A549 (cell line): ENCODE measurements at regions not wholly inside any gene's neighbourhood (a gene's known extent, or its start where the extent isn't known, plus 50 kb on each side); places are given as distances from the start of the nearest gene placed in this dataset.

Experiments
- ATAC-seq, 2 experiments: fragments of 200-7000 bp in 1 of 2; fragments of >200 bp in 1 of 2; cut with Nextera tagmentation in 1 of 2; cut with Tn5 transposase in 1 of 2; 3 replicates each; pipeline versions ENCODE4 v1.8.0 to v1.9.1; 2018 to 2020; ENCODE audit warnings: mild to moderate bottlenecking in 1 of 2, moderate library complexity in 1 of 2
- CTCF ChIA-PET: fragments of 300-600 bp; sonication (Branson Sonifier 250); formaldehyde crosslinking; extraction: SDS; loops from one replicate; lab custom pipeline; 2021; ENCODE audit warnings: antibody characterized with exemption, inconsistent platforms; lab: Yijun Ruan, JAX
- POLR2A ChIA-PET: fragments of 350-600 bp; formaldehyde crosslinking; extraction: SDS; loops from one replicate; lab custom pipeline; 2021; ENCODE audit warnings: antibody characterized with exemption, inconsistent platforms; lab: Yijun Ruan, JAX
- DNase-seq, 2 experiments: peaks; one replicate each; pipeline versions ENCODE4 v3.0.0 to v3.0.0-alpha.2; 2011 to 2016; ENCODE audit warnings: low read depth in 1 of 2, low spot score in 1 of 2
- FAIRE-seq: peaks from 2 replicates; lab custom pipeline; 2011; peaks lifted over from hg19 to GRCh38; lab: Jason Lieb, UNC
- H3K27ac ChIP-seq, 2 experiments: fragments of >200 bp; sonication (Bioruptor Twin); formaldehyde crosslinking; 3 replicates each; pipeline ENCODE4 v1.5.1; 2016 to 2017
- H3K4me1 ChIP-seq: fragments of >200 bp; sonication (Bioruptor Twin); formaldehyde crosslinking; 3 replicates; pipeline ENCODE4 v1.6.1; 2016
- H3K4me2 ChIP-seq: fragments of >200 bp; sonication (Bioruptor Twin); formaldehyde crosslinking; 3 replicates; pipeline ENCODE4 v1.6.1; 2016
- H3K4me3 ChIP-seq: fragments of >200 bp; sonication (Bioruptor Twin); formaldehyde crosslinking; 3 replicates; pipeline ENCODE4 v1.5.1; 2016
- H3K9me3 ChIP-seq: fragments of >200 bp; sonication (Bioruptor Twin); formaldehyde crosslinking; 3 replicates; pipeline ENCODE4 v1.6.1; 2016
- BCL3 ChIP-seq: fragments of >200 bp; sonication (Bioruptor Twin); formaldehyde crosslinking; IDR thresholded peaks from 3 replicates; pipeline ENCODE4 v1.6.1; 2016
- CEBPB ChIP-seq, 2 experiments: fragments of >200 bp in 1 of 2; sonication (Bioruptor Twin) in 1 of 2; formaldehyde crosslinking in 1 of 2; IDR thresholded peaks; 2 replicates each; pipeline ENCODE4 v1.6.1; 2012 to 2016
- CHD2 ChIP-seq: fragments of 150-350 bp; IDR thresholded peaks from 2 replicates; pipeline ENCODE4 v1.6.1; 2014; ENCODE audit warnings: low read length; ENCODE audit not compliant: partially characterized antibody
- CHD4 ChIP-seq: fragments of 200-600 bp; sonication (generic); IDR thresholded peaks from 2 replicates; pipeline ENCODE4 v1.6.1; 2016; ENCODE audit warnings: antibody characterized with exemption, mild to moderate bottlenecking, borderline replicate concordance
- ESRRA ChIP-seq: fragments of 150-350 bp; IDR thresholded peaks from 2 replicates; pipeline ENCODE4 v1.6.1; 2014; ENCODE audit warnings: mild to moderate bottlenecking, low read length, borderline replicate concordance
- FOSB ChIP-seq: fragments of 250-450 bp; sonication (Bioruptor Pico); IDR thresholded peaks from 2 replicates; pipeline ENCODE4 v1.5.0; 2020; ENCODE audit warnings: mild to moderate bottlenecking, moderate library complexity
- FOSL2 ChIP-seq, 2 experiments: fragments of 450-650 bp in 1 of 2; fragments of >200 bp in 1 of 2; sonication (Bioruptor Twin) in 1 of 2; formaldehyde crosslinking; IDR thresholded peaks; 2 replicates each; pipeline versions ENCODE4 v1.5.0 to v1.6.1; 2016 to 2020; ENCODE audit warnings: mild to moderate bottlenecking in 1 of 2, moderate library complexity in 1 of 2
- FOXS1 ChIP-seq: fragments of 250-450 bp; sonication (Bioruptor Pico); IDR thresholded peaks from 2 replicates; pipeline ENCODE4 v1.5.0; 2020; ENCODE audit warnings: mild to moderate bottlenecking, moderate library complexity
- HDAC2 ChIP-seq: fragments of 200-600 bp; sonication (generic); IDR thresholded peaks from 2 replicates; pipeline ENCODE4 v1.6.1; 2016
- HES2 ChIP-seq: fragments of >200 bp; sonication (Bioruptor Twin); formaldehyde crosslinking; IDR thresholded peaks from 2 replicates; pipeline ENCODE4 v1.6.1; 2016
- HOXB13 ChIP-seq: fragments of 250-450 bp; sonication (Bioruptor Pico); IDR thresholded peaks from 2 replicates; pipeline ENCODE4 v1.5.0; 2020; ENCODE audit warnings: low read depth, mild to moderate bottlenecking, moderate library complexity
- HOXB5 ChIP-seq: fragments of 250-450 bp; sonication (Bioruptor Pico); IDR thresholded peaks from 2 replicates; pipeline ENCODE4 v1.5.0; 2020; ENCODE audit warnings: mild to moderate bottlenecking, moderate library complexity
- JUN ChIP-seq, 2 experiments: fragments of >200 bp; sonication (Bioruptor Twin); formaldehyde crosslinking; IDR thresholded peaks; 2 replicates in 1 of 2; 3 replicates in 1 of 2; pipeline ENCODE4 v1.6.1; 2016 to 2017
- KDM1A ChIP-seq: fragments of 200-600 bp; sonication (generic); IDR thresholded peaks from 2 replicates; pipeline ENCODE4 v1.6.1; 2016; ENCODE audit warnings: low read depth, mild to moderate bottlenecking
- MAFK ChIP-seq: fragments of 450-650 bp; IDR thresholded peaks from 2 replicates; pipeline ENCODE4 v1.6.1; 2014; ENCODE audit not compliant: partially characterized antibody
- MAX ChIP-seq: IDR thresholded peaks from 2 replicates; pipeline ENCODE4 v1.6.1; 2012
- MYC ChIP-seq: IDR thresholded peaks from 2 replicates; pipeline ENCODE4 v1.6.1; 2012; ENCODE audit warnings: mild to moderate bottlenecking, inconsistent platforms, low read length, improper control_type of control experiment, borderline replicate concordance
- NPAS2 ChIP-seq: fragments of 250-450 bp; sonication (Bioruptor Pico); IDR thresholded peaks from 2 replicates; pipeline ENCODE4 v1.8.0; 2022; ENCODE audit warnings: mild to moderate bottlenecking, moderate library complexity, borderline replicate concordance
- NR3C1 ChIP-seq: fragments of >200 bp; sonication (Bioruptor Twin); formaldehyde crosslinking; IDR thresholded peaks from 3 replicates; pipeline ENCODE4 v1.6.1; 2017
- PHF8 ChIP-seq: fragments of 200-600 bp; sonication (generic); IDR thresholded peaks from 2 replicates; pipeline ENCODE4 v1.6.1; 2016; ENCODE audit warnings: low read depth, mild to moderate bottlenecking, antibody characterized with exemption, moderate library complexity, borderline replicate concordance
- RAD21 ChIP-seq, 2 experiments: fragments of >200 bp in 1 of 2; sonication (Bioruptor Twin) in 1 of 2; formaldehyde crosslinking in 1 of 2; IDR thresholded peaks in 1 of 2; conservative IDR thresholded peaks in 1 of 2; 2 replicates in 1 of 2; 3 replicates in 1 of 2; pipeline ENCODE4 v1.6.1; 2012 to 2018; ENCODE audit warnings: inconsistent platforms in 1 of 2
- RFX5 ChIP-seq: fragments of 450-650 bp; IDR thresholded peaks from 2 replicates; pipeline ENCODE4 v1.7.1; 2014; ENCODE audit warnings: antibody characterized with exemption, mild to moderate bottlenecking, moderate library complexity
- SMC3 ChIP-seq: fragments of >200 bp; sonication (Bioruptor Twin); formaldehyde crosslinking; IDR thresholded peaks from 3 replicates; pipeline ENCODE4 v1.6.1; 2018; ENCODE audit warnings: inconsistent platforms
- SREBF2 ChIP-seq: fragments of 450-650 bp; IDR thresholded peaks from 2 replicates; pipeline ENCODE4 v1.6.1; 2014; ENCODE audit warnings: mild to moderate bottlenecking, moderate library complexity
- TP53 ChIP-seq: fragments of 250-450 bp; sonication (Bioruptor Pico); IDR thresholded peaks from 2 replicates; pipeline ENCODE4 v1.5.0; 2021; ENCODE audit warnings: mild to moderate bottlenecking, moderate library complexity
- ZC3H11A ChIP-seq: fragments of 450-650 bp; IDR thresholded peaks from 2 replicates; pipeline ENCODE4 v1.6.1; 2014; ENCODE audit warnings: antibody characterized with exemption, mild to moderate bottlenecking
- ZFP36 ChIP-seq: fragments of 450-650 bp; IDR thresholded peaks from 2 replicates; pipeline ENCODE4 v1.6.1; 2014; ENCODE audit warnings: borderline replicate concordance; ENCODE audit not compliant: partially characterized antibody
- WGBS: methylation state at CpG from one replicate; pipeline ENCODE4 v1.1.6; 2017; ENCODE audit errors: missing lambda C conversion rate; 5-methylcytosine and 5-hydroxymethylcytosine counted together
- TF ChIP-seq, protein P1 (sequence below): fragments of 250-450 bp; sonication (Bioruptor Pico); IDR thresholded peaks from 2 replicates; pipeline ENCODE4 v1.5.0; 2020; ENCODE audit warnings: low read depth, mild to moderate bottlenecking, moderate library complexity
- TF ChIP-seq, protein P2 (sequence below): fragments of 150-350 bp; IDR thresholded peaks from 2 replicates; pipeline ENCODE4 v1.6.1; 2014; ENCODE audit warnings: low read depth, mild to moderate bottlenecking, low read length
- TF ChIP-seq, protein P3 (sequence below): fragments of 200-600 bp; sonication (generic); IDR thresholded peaks from 2 replicates; pipeline ENCODE4 v1.6.1; 2016; ENCODE audit warnings: antibody characterized with exemption, mild to moderate bottlenecking, moderate library complexity

- FAIRE-seq (no peak), DNase-seq (no peak), ATAC-seq (no peak)
- Histone ChIP-seq H3K4me3 (no peak overlapping the region), H3K9me3 (no peaks in the 10 kb centered on the region; the same call in 2 of the 3 replicates), H3K4me2 (no peak overlapping the region)
- POLR2A ChIA-PET: no interaction called here
- CTCF ChIA-PET: no interaction called here
- 26% methylated on average over 5 of the region's 5 CpGs for WGBS
- TF ChIP-seq RAD21 (conservative IDR thresholded peaks at IDR 0.05 in 1 of 2, IDR thresholded peaks at IDR 0.05 in 1 of 2) (no peak), SMC3 (no peak), RFX5 (no peak), HOXB13 (CRISPR knock-in tag) (no peak), CHD4 (no peak), CHD2 (no peak), MAFK (no peak), MYC (no peak), FOXS1 (CRISPR knock-in tag) (no peak), FOSL2 (IDR thresholded peaks at IDR 0.05) (no peak), FOSL2 (CRISPR knock-in tag; IDR thresholded peaks at IDR 0.05) (no peak), BCL3 (no peak), ESRRA (no peak), JUN (IDR thresholded peaks at IDR 0.05) (no peak), SREBF2 (no peak), ZFP36 (no peak), KDM1A (no peak)
- TF ChIP-seq, protein P1, sequence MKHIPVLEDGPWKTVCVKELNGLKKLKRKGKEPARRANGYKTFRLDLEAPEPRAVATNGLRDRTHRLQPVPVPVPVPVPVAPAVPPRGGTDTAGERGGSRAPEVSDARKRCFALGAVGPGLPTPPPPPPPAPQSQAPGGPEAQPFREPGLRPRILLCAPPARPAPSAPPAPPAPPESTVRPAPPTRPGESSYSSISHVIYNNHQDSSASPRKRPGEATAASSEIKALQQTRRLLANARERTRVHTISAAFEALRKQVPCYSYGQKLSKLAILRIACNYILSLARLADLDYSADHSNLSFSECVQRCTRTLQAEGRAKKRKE (CRISPR knock-in tag): no peak
- TF ChIP-seq, all 56 proteins: peak for 0
- H3K4me1 ChIP-seq: no peaks in the 10 kb centered on the region
- H3K27ac ChIP-seq: no peak overlapping the region
Observed at GRCh38 chr2:76211991-76212985, 501.6 kb upstream of the GCFC2 start.

- no peak overlapping the region for H3K4me2 ChIP-seq
- CTCF ChIA-PET: interaction anchor here (1.2 kb wide), 1 partner anchor 12 kb away, joined by 9 read pairs; no protein-coding TSS in a partner anchor
- no peak overlapping the region for H3K4me3 ChIP-seq
- no peaks in the 10 kb centered on the region; the same call in 2 of the 3 replicates for H3K9me3 ChIP-seq
- ATAC-seq: no peak
- no peaks in the 10 kb centered on the region for H3K4me1 ChIP-seq
- POLR2A ChIA-PET: no interaction called here
- no peak for FAIRE-seq
- no peak for DNase-seq
- no peak overlapping the region for H3K27ac ChIP-seq
- WGBS: 50% methylated on average over 3 of the region's 3 CpGs
- no peak for TF ChIP-seq FOSB (CRISPR knock-in tag)
- TF ChIP-seq PHF8: no peak
- TF ChIP-seq, protein P2, sequence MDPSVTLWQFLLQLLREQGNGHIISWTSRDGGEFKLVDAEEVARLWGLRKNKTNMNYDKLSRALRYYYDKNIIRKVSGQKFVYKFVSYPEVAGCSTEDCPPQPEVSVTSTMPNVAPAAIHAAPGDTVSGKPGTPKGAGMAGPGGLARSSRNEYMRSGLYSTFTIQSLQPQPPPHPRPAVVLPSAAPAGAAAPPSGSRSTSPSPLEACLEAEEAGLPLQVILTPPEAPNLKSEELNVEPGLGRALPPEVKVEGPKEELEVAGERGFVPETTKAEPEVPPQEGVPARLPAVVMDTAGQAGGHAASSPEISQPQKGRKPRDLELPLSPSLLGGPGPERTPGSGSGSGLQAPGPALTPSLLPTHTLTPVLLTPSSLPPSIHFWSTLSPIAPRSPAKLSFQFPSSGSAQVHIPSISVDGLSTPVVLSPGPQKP: no peak
- TF ChIP-seq HOXB5 (CRISPR knock-in tag): no peak
- no peak for TF ChIP-seq NPAS2 (CRISPR knock-in tag)
- TF ChIP-seq, protein P3, sequence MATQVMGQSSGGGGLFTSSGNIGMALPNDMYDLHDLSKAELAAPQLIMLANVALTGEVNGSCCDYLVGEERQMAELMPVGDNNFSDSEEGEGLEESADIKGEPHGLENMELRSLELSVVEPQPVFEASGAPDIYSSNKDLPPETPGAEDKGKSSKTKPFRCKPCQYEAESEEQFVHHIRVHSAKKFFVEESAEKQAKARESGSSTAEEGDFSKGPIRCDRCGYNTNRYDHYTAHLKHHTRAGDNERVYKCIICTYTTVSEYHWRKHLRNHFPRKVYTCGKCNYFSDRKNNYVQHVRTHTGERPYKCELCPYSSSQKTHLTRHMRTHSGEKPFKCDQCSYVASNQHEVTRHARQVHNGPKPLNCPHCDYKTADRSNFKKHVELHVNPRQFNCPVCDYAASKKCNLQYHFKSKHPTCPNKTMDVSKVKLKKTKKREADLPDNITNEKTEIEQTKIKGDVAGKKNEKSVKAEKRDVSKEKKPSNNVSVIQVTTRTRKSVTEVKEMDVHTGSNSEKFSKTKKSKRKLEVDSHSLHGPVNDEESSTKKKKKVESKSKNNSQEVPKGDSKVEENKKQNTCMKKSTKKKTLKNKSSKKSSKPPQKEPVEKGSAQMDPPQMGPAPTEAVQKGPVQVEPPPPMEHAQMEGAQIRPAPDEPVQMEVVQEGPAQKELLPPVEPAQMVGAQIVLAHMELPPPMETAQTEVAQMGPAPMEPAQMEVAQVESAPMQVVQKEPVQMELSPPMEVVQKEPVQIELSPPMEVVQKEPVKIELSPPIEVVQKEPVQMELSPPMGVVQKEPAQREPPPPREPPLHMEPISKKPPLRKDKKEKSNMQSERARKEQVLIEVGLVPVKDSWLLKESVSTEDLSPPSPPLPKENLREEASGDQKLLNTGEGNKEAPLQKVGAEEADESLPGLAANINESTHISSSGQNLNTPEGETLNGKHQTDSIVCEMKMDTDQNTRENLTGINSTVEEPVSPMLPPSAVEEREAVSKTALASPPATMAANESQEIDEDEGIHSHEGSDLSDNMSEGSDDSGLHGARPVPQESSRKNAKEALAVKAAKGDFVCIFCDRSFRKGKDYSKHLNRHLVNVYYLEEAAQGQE: no peak
- TF ChIP-seq MYC: no peak
- TF ChIP-seq HES2: no peak
- no peak for TF ChIP-seq SREBF2
- TF ChIP-seq MAX: no peak
- no peak for TF ChIP-seq NR3C1
- TF ChIP-seq HDAC2: no peak
- no peak for TF ChIP-seq ZC3H11A
- no peak for TF ChIP-seq FOXS1 (CRISPR knock-in tag)
- no peak for TF ChIP-seq CEBPB (IDR thresholded peaks at IDR 0.05)
- TF ChIP-seq ZFP36: no peak
- TF ChIP-seq TP53 (CRISPR knock-in tag): no peak
Observed at GRCh38 chr2:76210551-76210950, 499.8 kb upstream of the GCFC2 start.
